ENCODE measurements at regions not wholly inside any gene's neighbourhood (a gene's known extent, or its start where the extent isn't known, plus 50 kb on each side); places are given as distances from the start of the nearest gene placed in this dataset.

DNA sequence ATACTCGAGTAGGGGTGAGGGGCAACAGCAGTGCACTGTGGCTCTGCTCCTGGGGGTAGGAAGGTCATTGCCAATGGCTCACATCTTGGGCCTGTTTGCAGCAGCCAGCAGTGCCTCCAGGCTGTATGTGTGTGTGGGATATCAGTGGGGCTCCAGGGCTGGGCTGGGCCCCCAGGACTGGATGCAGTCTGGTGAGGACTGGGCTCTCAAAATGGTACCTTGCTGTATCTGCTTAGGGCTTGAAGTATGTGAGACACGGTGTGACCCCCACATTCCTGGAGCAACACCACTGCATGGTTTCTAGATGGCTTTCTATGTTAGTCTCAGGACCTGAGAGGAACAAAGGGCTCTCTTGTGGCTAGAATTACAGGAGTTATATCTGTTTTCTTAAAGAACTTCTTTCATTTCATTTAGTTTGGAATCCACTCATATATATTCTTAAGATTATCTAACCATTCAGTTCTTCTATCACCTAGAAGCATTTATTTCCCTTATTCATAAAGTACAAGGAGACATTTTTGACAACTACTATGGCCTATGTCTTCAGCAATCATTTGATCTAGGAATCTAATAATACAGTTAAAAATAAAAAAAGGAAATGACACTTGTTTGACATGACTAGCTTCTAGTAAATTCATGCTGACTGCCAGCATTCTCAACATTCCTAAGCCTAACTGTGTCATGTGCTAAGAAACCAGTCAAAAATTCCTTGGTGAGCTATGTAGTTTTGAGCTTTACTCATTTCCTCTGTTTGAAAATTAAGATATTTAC, 443.2 kb upstream of the SEMA3A start:
- no peak for DNase-seq (ENCODE audit: low spot score)
- Histone ChIP-seq H3K27ac (no peak overlapping the region), H3K9me3 (peaks cover 0 to 5% of the 10 kb centered on the region in 2 donors)

DNA sequence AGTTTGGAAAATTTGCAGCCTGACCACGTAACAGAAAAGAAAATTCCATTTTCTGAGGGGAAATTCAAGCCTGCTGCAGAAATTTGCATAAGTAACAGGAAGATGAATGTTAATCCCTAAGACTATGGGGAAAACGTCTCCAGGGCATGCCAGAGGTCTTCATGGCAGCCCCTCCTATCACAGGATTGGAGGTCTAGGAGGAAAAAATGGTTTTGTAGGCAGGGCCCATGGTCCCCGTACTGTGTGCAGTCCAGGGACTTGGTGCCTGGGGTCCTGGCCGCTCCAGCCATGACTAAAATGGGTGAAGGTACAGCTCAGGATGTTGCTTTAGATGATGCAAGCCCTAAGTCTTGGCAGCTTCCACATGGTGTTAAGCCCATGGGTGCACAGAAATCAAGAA, 437.3 kb upstream of the SEMA3A start:
- Histone ChIP-seq H3K36me3 (no peaks in the 10 kb centered on the region), H3K4me3 (no peak overlapping the region), H3K27ac (no peak overlapping the region), H3K9me3 (peaks cover 0 to 5% of the 10 kb centered on the region in 2 donors), H3K27me3 (no peaks in the 10 kb centered on the region), H3K4me1 (no peaks in the 10 kb centered on the region)
- no peak for DNase-seq (ENCODE audit: low spot score)
- TF ChIP-seq, protein P1, sequence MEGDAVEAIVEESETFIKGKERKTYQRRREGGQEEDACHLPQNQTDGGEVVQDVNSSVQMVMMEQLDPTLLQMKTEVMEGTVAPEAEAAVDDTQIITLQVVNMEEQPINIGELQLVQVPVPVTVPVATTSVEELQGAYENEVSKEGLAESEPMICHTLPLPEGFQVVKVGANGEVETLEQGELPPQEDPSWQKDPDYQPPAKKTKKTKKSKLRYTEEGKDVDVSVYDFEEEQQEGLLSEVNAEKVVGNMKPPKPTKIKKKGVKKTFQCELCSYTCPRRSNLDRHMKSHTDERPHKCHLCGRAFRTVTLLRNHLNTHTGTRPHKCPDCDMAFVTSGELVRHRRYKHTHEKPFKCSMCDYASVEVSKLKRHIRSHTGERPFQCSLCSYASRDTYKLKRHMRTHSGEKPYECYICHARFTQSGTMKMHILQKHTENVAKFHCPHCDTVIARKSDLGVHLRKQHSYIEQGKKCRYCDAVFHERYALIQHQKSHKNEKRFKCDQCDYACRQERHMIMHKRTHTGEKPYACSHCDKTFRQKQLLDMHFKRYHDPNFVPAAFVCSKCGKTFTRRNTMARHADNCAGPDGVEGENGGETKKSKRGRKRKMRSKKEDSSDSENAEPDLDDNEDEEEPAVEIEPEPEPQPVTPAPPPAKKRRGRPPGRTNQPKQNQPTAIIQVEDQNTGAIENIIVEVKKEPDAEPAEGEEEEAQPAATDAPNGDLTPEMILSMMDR (IDR thresholded peaks at IDR 0.05) = no peak

More for the DNA sequence above, 443.2 kb upstream of the SEMA3A start:
- TF ChIP-seq, protein P1 (IDR thresholded peaks at IDR 0.05) = no peak
- H3K36me3 ChIP-seq = no peaks in the 10 kb centered on the region
- H3K4me1 ChIP-seq = peaks cover 0 to 7% of the 10 kb centered on the region in 2 donors
- no peak overlapping the region for H3K4me3 ChIP-seq
- H3K27me3 ChIP-seq = no peaks in the 10 kb centered on the region

DNA sequence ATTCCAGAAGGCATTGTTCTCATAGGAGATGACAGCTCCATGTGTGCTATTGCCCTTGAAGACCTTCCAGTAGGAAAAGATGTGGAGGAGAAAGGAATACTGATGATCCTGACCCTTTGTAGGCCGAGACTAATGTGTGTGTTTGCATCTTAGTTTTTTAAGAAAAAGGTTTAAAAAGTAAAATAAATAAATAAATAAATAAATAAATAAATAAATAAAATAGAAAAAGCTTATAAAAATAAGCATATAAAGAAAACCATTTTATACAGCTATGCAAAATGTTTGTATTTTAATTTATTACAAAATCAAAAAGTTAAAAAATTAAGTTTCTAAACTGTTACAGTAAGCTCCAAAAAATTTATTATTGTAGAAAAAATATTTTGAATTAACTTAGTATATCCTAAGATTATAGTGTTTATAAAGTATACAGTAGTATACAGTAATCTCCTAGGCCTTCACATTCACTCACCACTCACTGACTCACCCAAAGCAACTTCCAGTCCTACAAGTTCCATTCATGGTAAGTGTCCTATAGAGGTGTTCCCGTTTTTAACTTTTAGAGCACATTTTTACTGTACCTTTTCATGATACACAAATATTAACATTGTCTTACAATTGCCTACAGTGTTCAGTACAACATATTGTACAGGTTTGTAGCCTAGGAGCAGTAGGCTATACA, 435.2 kb upstream of the SEMA3A start:
- Histone ChIP-seq H3K4me1 (no peaks in the 10 kb centered on the region), H3K27ac (no peak overlapping the region), H3K9me3 (peaks cover 0 to 5% of the 10 kb centered on the region in 2 donors), H3K36me3 (no peaks in the 10 kb centered on the region), H3K27me3 (no peaks in the 10 kb centered on the region), H3K4me3 (no peak overlapping the region)
- TF ChIP-seq, protein P1 (IDR thresholded peaks at IDR 0.05) = no peak
- no peak for DNase-seq (ENCODE audit: low spot score)

- no peaks in the 10 kb centered on the region for H3K4me1 ChIP-seq
- DNase-seq (ENCODE audit: low spot score) = no peak
These were observed 434.6 kb upstream of the SEMA3A start for GRCh38 chr7:84629216-84629615.

DNA sequence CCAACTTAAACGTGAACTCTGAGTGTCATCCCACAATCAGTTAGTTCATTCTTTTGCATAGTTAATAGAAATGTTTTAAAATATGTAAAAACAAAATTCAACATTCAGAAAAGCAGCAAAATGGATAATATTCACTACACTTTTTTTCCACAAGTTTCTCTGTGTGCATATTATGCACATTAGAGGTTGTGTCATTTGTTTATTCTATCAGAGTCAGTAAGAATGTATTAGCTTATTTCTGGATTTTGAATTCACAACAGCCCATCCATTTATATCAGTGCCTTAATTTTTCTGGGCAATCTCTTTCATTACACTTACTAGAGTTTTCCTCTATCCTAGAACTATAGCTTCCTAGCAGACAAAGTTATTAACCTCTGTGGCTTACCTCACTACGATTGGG, 432.7 kb upstream of the SEMA3A start:
- H3K9me3 ChIP-seq = no peaks in the 10 kb centered on the region
- H3K27me3 ChIP-seq = no peaks in the 10 kb centered on the region
- no peaks in the 10 kb centered on the region for H3K4me1 ChIP-seq
- H3K27ac ChIP-seq = no peak overlapping the region
- H3K36me3 ChIP-seq = no peaks in the 10 kb centered on the region
- DNase-seq (ENCODE audit: low spot score) = no peak
- TF ChIP-seq, protein P1 (IDR thresholded peaks at IDR 0.05) = no peak
- H3K4me3 ChIP-seq = no peak overlapping the region

More at GRCh38 chr7:84629216-84629615, 434.6 kb upstream of the SEMA3A start:
- Histone ChIP-seq H3K27me3 (no peaks in the 10 kb centered on the region), H3K4me3 (no peak overlapping the region), H3K36me3 (no peaks in the 10 kb centered on the region), H3K9me3 (no peaks in the 10 kb centered on the region), H3K27ac (no peak overlapping the region)
- TF ChIP-seq, protein P1 (IDR thresholded peaks at IDR 0.05) = no peak

Measured in right atrium auricular region (tissue), 2 donors.